ENCODE measurements at regions not wholly inside any gene's neighbourhood (a gene's known extent, or its start where the extent isn't known, plus 50 kb on each side); places are given as distances from the start of the nearest gene placed in this dataset.

GRCh38 chr5:42361315-42361688 lies 61.9 kb upstream of the GHR start:
- no peaks in the 10 kb centered on the region for H4K20me1 ChIP-seq (ENCODE audit: insufficient read depth, low read length)
- TF ChIP-seq CTCF (IDR thresholded peaks at IDR 0.05; ENCODE audit: low read length) = no peak
- no peak for TF ChIP-seq EZH2phosphoT487 (IDR thresholded peaks at IDR 0.05; ENCODE audit: low read length)
- no peak for TF ChIP-seq EZH2 (optimal IDR thresholded peaks at IDR 0.05; ENCODE audit: low read depth, low read length)
- no peaks in the 10 kb centered on the region for H3K79me2 ChIP-seq (ENCODE audit: low read length)
- H3K4me3 ChIP-seq (ENCODE audit: low read length) = no peak overlapping the region
- H3K36me3 ChIP-seq (replicated peaks; ENCODE audit: insufficient read depth, low read length) = no peaks in the 10 kb centered on the region
- H3K9me3 ChIP-seq (replicated peaks; ENCODE audit: insufficient read depth, low read length) = no peaks in the 10 kb centered on the region
- H3K4me2 ChIP-seq (ENCODE audit: low read depth, low read length) = no peak overlapping the region
- no peaks in the 10 kb centered on the region for H3K4me1 ChIP-seq (ENCODE audit: low read length)
- no peak overlapping the region for H3K27ac ChIP-seq (ENCODE audit: low read length)
- no peak for DNase-seq
- H3K9ac ChIP-seq (ENCODE audit: low read length) = no peak overlapping the region
- no peaks in the 10 kb centered on the region for H3F3A ChIP-seq (ENCODE audit: insufficient read depth, low read length)
- H3K27me3 ChIP-seq (replicated peaks; ENCODE audit: insufficient read depth, low read length) = no peaks in the 10 kb centered on the region
- H3K9me2 ChIP-seq (replicated peaks; ENCODE audit: insufficient read depth, low read length) = no peaks in the 10 kb centered on the region
- no peak overlapping the region for H2AFZ ChIP-seq (ENCODE audit: low read length)

- Histone ChIP-seq H3K36me3 (replicated peaks; ENCODE audit: insufficient read depth, low read length) (no peaks in the 10 kb centered on the region), H3K4me3 (ENCODE audit: low read length) (no peak overlapping the region), H3K79me2 (ENCODE audit: low read length) (no peaks in the 10 kb centered on the region), H2AFZ (ENCODE audit: low read length) (no peak overlapping the region), H3K4me1 (ENCODE audit: low read length) (no peaks in the 10 kb centered on the region), H3K9me2 (replicated peaks; ENCODE audit: insufficient read depth, low read length) (no peaks in the 10 kb centered on the region), H4K20me1 (ENCODE audit: insufficient read depth, low read length) (no peaks in the 10 kb centered on the region), H3K27ac (ENCODE audit: low read length) (no peak overlapping the region), H3K9me3 (replicated peaks; ENCODE audit: insufficient read depth, low read length) (no peaks in the 10 kb centered on the region), H3K4me2 (ENCODE audit: low read depth, low read length) (no peak overlapping the region), H3K27me3 (replicated peaks; ENCODE audit: insufficient read depth, low read length) (no peaks in the 10 kb centered on the region), H3F3A (ENCODE audit: insufficient read depth, low read length) (no peaks in the 10 kb centered on the region), H3K9ac (ENCODE audit: low read length) (no peak overlapping the region)
- no peak for DNase-seq
- TF ChIP-seq CTCF (IDR thresholded peaks at IDR 0.05; ENCODE audit: low read length) (no peak), EZH2 (optimal IDR thresholded peaks at IDR 0.05; ENCODE audit: low read depth, low read length) (no peak), EZH2phosphoT487 (IDR thresholded peaks at IDR 0.05; ENCODE audit: low read length) (no peak)
These were observed 57.2 kb upstream of the GHR start for GRCh38 chr5:42366051-42366450.
